Activated CD4-positive, alpha-beta T cell treated with anti-CD3 and anti-CD28 coated beads, Interleukin-2, amount 10 ng/mL, durations not matched to agents 24 days and 14 days (primary cell): ENCODE measurements at regions not wholly inside any gene's neighbourhood (a gene's known extent, or its start where the extent isn't known, plus 50 kb on each side); places are given as distances from the start of the nearest gene placed in this dataset.

Experiments
- DNase-seq: peaks from one replicate; pipeline ENCODE4 v3.0.0; 2022
- H3K27ac Mint-ChIP-seq: one replicate; pipeline ENCODE4 v1.8.0; 2022; ENCODE audit warnings: mild to moderate bottlenecking, mixed read lengths
- H3K27me3 Mint-ChIP-seq: one replicate; pipeline ENCODE4 v1.8.0; 2022; ENCODE audit warnings: mixed read lengths
- H3K36me3 Mint-ChIP-seq: one replicate; pipeline ENCODE4 v1.8.0; 2022; ENCODE audit warnings: low read depth, mild to moderate bottlenecking, mixed read lengths
- H3K4me1 Mint-ChIP-seq: one replicate; pipeline ENCODE4 v1.8.0; 2021; ENCODE audit warnings: mixed read lengths
- H3K4me3 Mint-ChIP-seq: one replicate; pipeline ENCODE4 v1.8.0; 2022; ENCODE audit warnings: mild to moderate bottlenecking, moderate library complexity, mixed read lengths
- H3K9me3 Mint-ChIP-seq: one replicate; pipeline ENCODE4 v1.8.0; 2021; ENCODE audit warnings: mixed read lengths
- intact Hi-C: fragments of 100-400 bp; cut with micrococcal nuclease; formaldehyde crosslinking; loops from one replicate; pipeline ENCODE4 v1.15.1; 2023

- peaks cover 1% of the 10 kb centered on the region for H3K9me3 Mint-ChIP-seq
- no peak for DNase-seq
- intact Hi-C loops, result loop anchor here (5.0 kb wide), 1 partner anchor 102 kb away; no protein-coding TSS in a partner anchor
- peaks cover 21% of the 10 kb centered on the region for H3K27me3 Mint-ChIP-seq
- no peaks in the 10 kb centered on the region for H3K36me3 Mint-ChIP-seq
- no peak overlapping the region for H3K4me3 Mint-ChIP-seq
- H3K4me1 Mint-ChIP-seq, result peaks cover 39% of the 10 kb centered on the region
- H3K27ac Mint-ChIP-seq, result no peak overlapping the region
These were observed 93.0 kb upstream of the ID2 start for GRCh38 chr2:8588831-8589191.

GRCh38 chr2:8589721-8590120, 92.1 kb upstream of the ID2 start:
- no peaks in the 10 kb centered on the region for H3K36me3 Mint-ChIP-seq
- intact Hi-C loops, result loop anchor here (5.0 kb wide), 1 partner anchor 102 kb away; no protein-coding TSS in a partner anchor
- peaks cover 4% of the 10 kb centered on the region for H3K9me3 Mint-ChIP-seq
- H3K27ac Mint-ChIP-seq, result no peak overlapping the region
- no peak overlapping the region for H3K4me3 Mint-ChIP-seq
- no peak for DNase-seq
- peaks cover 39% of the 10 kb centered on the region for H3K4me1 Mint-ChIP-seq
- peaks cover 23% of the 10 kb centered on the region for H3K27me3 Mint-ChIP-seq

- DNase-seq, result no peak
- Mint-ChIP-seq H3K27me3 (peaks cover 23% of the 10 kb centered on the region), H3K9me3 (peaks cover 4% of the 10 kb centered on the region), H3K27ac (no peak overlapping the region), H3K4me1 (peaks cover 34% of the 10 kb centered on the region), H3K4me3 (no peak overlapping the region), H3K36me3 (no peaks in the 10 kb centered on the region)
- intact Hi-C loops, result no loop called here
These were observed 90.9 kb upstream of the ID2 start for GRCh38 chr2:8590938-8591337.

- Mint-ChIP-seq H3K27me3 (peaks cover 23% of the 10 kb centered on the region), H3K4me3 (no peak overlapping the region), H3K4me1 (peaks cover 23% of the 10 kb centered on the region), H3K9me3 (peaks cover 4% of the 10 kb centered on the region), H3K36me3 (no peaks in the 10 kb centered on the region), H3K27ac (no peak overlapping the region)
- intact Hi-C loops, result no loop called here
- DNase-seq, result no peak
These were observed 89.1 kb upstream of the ID2 start for GRCh38 chr2:8592736-8593135.

GRCh38 chr2:8593243-8593642, 88.6 kb upstream of the ID2 start:
- Mint-ChIP-seq H3K27ac (no peak overlapping the region), H3K4me3 (no peak overlapping the region), H3K36me3 (no peaks in the 10 kb centered on the region), H3K27me3 (peaks cover 23% of the 10 kb centered on the region), H3K4me1 (peaks cover 18% of the 10 kb centered on the region), H3K9me3 (peaks cover 4% of the 10 kb centered on the region)
- no peak for DNase-seq
- intact Hi-C loops, result no loop called here

- intact Hi-C loops, result no loop called here
- peaks cover 10% of the 10 kb centered on the region for H3K4me1 Mint-ChIP-seq
- no peak overlapping the region for H3K4me3 Mint-ChIP-seq
- no peaks in the 10 kb centered on the region for H3K36me3 Mint-ChIP-seq
- H3K27ac Mint-ChIP-seq, result no peak overlapping the region
- peaks cover 4% of the 10 kb centered on the region for H3K9me3 Mint-ChIP-seq
- H3K27me3 Mint-ChIP-seq, result peaks cover 18% of the 10 kb centered on the region
- no peak for DNase-seq
These were observed 87.0 kb upstream of the ID2 start for GRCh38 chr2:8594731-8595427.

GRCh38 chr2:8595428-8595805, 86.4 kb upstream of the ID2 start:
- intact Hi-C loops, result no loop called here
- H3K27ac Mint-ChIP-seq, result no peak overlapping the region
- DNase-seq, result no peak
- H3K9me3 Mint-ChIP-seq, result peaks cover 4% of the 10 kb centered on the region
- peaks cover 15% of the 10 kb centered on the region for H3K27me3 Mint-ChIP-seq
- no peaks in the 10 kb centered on the region for H3K36me3 Mint-ChIP-seq
- peaks cover 10% of the 10 kb centered on the region for H3K4me1 Mint-ChIP-seq
- no peak overlapping the region for H3K4me3 Mint-ChIP-seq

- intact Hi-C loops, result no loop called here
- no peak overlapping the region for H3K27ac Mint-ChIP-seq
- peaks cover 4% of the 10 kb centered on the region for H3K9me3 Mint-ChIP-seq
- no peak for DNase-seq
- no peaks in the 10 kb centered on the region for H3K36me3 Mint-ChIP-seq
- peaks cover 10% of the 10 kb centered on the region for H3K4me1 Mint-ChIP-seq
- no peak overlapping the region for H3K4me3 Mint-ChIP-seq
- peaks cover 15% of the 10 kb centered on the region for H3K27me3 Mint-ChIP-seq
These were observed 85.8 kb upstream of the ID2 start for GRCh38 chr2:8595811-8596600.

GRCh38 chr2:8597094-8597493, 84.8 kb upstream of the ID2 start:
- intact Hi-C loops, result no loop called here
- H3K27me3 Mint-ChIP-seq, result peaks cover 10% of the 10 kb centered on the region
- no peaks in the 10 kb centered on the region for H3K36me3 Mint-ChIP-seq
- peaks cover 4% of the 10 kb centered on the region for H3K9me3 Mint-ChIP-seq
- no peak overlapping the region for H3K4me3 Mint-ChIP-seq
- DNase-seq, result no peak
- H3K4me1 Mint-ChIP-seq, result peaks cover 9% of the 10 kb centered on the region
- no peak overlapping the region for H3K27ac Mint-ChIP-seq

- H3K4me3 Mint-ChIP-seq, result no peak overlapping the region
- H3K27me3 Mint-ChIP-seq, result peaks cover 8% of the 10 kb centered on the region
- intact Hi-C loops, result no loop called here
- H3K9me3 Mint-ChIP-seq, result peaks cover 4% of the 10 kb centered on the region
- peaks cover 9% of the 10 kb centered on the region for H3K4me1 Mint-ChIP-seq
- DNase-seq, result no peak
- no peaks in the 10 kb centered on the region for H3K36me3 Mint-ChIP-seq
- no peak overlapping the region for H3K27ac Mint-ChIP-seq
These were observed 84.2 kb upstream of the ID2 start for GRCh38 chr2:8597559-8598225.

- intact Hi-C loops, result no loop called here
- Mint-ChIP-seq H3K4me3 (no peak overlapping the region), H3K27me3 (peaks cover 9% of the 10 kb centered on the region), H3K9me3 (peaks cover 8% of the 10 kb centered on the region), H3K36me3 (no peaks in the 10 kb centered on the region), H3K27ac (no peak overlapping the region), H3K4me1 (peaks cover 7% of the 10 kb centered on the region)
- DNase-seq, result no peak
These were observed 83.3 kb upstream of the ID2 start for GRCh38 chr2:8598295-8599165.

- Mint-ChIP-seq H3K9me3 (peaks cover 4% of the 10 kb centered on the region), H3K4me1 (peaks cover under 1% of the 10 kb centered on the region), H3K27ac (no peak overlapping the region), H3K4me3 (no peak overlapping the region), H3K27me3 (peaks cover 4% of the 10 kb centered on the region), H3K36me3 (no peaks in the 10 kb centered on the region)
- intact Hi-C loops, result no loop called here
- no peak for DNase-seq
These were observed 82.2 kb upstream of the ID2 start for GRCh38 chr2:8599421-8600242.

GRCh38 chr2:8600456-8600855, 81.4 kb upstream of the ID2 start:
- Mint-ChIP-seq H3K27me3 (peaks cover 4% of the 10 kb centered on the region), H3K4me1 (no peaks in the 10 kb centered on the region), H3K27ac (no peak overlapping the region), H3K36me3 (no peaks in the 10 kb centered on the region), H3K9me3 (peaks cover 4% of the 10 kb centered on the region), H3K4me3 (no peak overlapping the region)
- intact Hi-C loops, result no loop called here
- DNase-seq, result no peak
